Lower leg skin (tissue), 3 donors: ENCODE measurements at regions not wholly inside any gene's neighbourhood (a gene's known extent, or its start where the extent isn't known, plus 50 kb on each side); places are given as distances from the start of the nearest gene placed in this dataset.

Experiments used
- POLR2A ChIP-seq, 2 donors: fragments of 450-650 bp; IDR thresholded peaks; one replicate each; pipeline ENCODE4 v1.6.1; 2016 to 2017; ENCODE audit warnings: antibody characterized with exemption in 2 of 2, mild to moderate bottlenecking in 1 of 2, moderate library complexity in 1 of 2
- TF ChIP-seq, protein P1 (sequence below), 3 donors: fragments of 450-650 bp; IDR thresholded peaks; one replicate each; pipeline ENCODE4 v1.5.1; 2016; ENCODE audit warnings: antibody characterized with exemption in 3 of 3, mild to moderate bottlenecking in 3 of 3, moderate library complexity in 2 of 3

DNA sequence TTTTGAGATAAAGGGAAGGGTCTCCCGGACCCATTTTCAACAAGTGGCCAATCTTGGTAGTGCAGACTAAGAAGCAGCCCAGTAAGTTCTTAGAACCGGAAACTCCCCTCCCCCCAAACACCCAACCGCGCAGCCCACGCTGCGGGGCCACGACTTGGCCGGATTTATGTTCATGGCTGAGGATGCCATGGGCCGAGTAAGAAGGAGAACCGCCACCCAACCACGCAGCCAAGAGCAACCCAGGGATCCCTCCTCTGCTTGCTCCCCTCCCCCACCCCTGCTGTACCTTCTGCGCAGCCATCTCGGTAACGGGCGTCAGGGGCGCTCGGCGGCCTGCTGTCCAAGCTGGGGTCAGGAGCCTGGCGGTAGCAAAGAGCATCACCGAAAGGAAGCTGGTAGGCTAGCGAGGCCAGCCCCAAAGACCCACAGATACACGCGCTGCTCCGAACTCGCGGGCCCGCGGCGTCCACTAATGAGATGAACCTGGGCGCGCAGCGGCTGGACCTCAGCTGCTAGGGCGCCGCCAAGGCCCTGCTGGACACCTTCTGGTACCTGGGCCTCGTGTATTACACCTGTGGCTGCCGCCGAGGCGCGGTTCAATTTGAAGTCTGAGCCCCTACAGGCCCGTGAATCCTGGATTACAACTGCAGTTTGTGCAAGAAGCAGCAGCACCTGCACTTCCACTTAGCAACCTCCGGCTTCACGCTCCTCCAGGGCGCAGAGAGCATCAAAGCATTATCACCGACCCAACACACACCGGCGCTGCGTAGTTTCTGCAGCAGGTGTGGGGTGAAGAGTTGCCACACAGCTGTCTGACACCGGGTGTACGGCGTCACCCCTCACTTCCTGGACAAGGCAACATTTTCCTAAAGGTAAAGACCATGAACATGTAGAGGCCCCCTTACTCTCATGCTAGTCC, 63.4 kb downstream of the NUDT10 start:
- TF ChIP-seq, protein P1, sequence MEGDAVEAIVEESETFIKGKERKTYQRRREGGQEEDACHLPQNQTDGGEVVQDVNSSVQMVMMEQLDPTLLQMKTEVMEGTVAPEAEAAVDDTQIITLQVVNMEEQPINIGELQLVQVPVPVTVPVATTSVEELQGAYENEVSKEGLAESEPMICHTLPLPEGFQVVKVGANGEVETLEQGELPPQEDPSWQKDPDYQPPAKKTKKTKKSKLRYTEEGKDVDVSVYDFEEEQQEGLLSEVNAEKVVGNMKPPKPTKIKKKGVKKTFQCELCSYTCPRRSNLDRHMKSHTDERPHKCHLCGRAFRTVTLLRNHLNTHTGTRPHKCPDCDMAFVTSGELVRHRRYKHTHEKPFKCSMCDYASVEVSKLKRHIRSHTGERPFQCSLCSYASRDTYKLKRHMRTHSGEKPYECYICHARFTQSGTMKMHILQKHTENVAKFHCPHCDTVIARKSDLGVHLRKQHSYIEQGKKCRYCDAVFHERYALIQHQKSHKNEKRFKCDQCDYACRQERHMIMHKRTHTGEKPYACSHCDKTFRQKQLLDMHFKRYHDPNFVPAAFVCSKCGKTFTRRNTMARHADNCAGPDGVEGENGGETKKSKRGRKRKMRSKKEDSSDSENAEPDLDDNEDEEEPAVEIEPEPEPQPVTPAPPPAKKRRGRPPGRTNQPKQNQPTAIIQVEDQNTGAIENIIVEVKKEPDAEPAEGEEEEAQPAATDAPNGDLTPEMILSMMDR (IDR thresholded peaks at IDR 0.05), result no peak
- no peak for TF ChIP-seq POLR2A (IDR thresholded peaks at IDR 0.05)
